ENCODE measurements at regions not wholly inside any gene's neighbourhood (a gene's known extent, or its start where the extent isn't known, plus 50 kb on each side); places are given as distances from the start of the nearest gene placed in this dataset.

GRCh38 chr16:8459085-8459733 lies 131.1 kb downstream of the TMEM114 start:
- Histone ChIP-seq H3K4me3 (no peak overlapping the region), H3K9me3 (replicated peaks in 1 of 3) (no peaks in the 10 kb centered on the region), H3K36me3 (replicated peaks in 1 of 2) (no peaks in the 10 kb centered on the region), H3K27me3 (no peaks in the 10 kb centered on the region), H3K4me1 (replicated peaks in 1 of 2) (no peaks in the 10 kb centered on the region), H3K27ac (no peak overlapping the region)
- intact Hi-C loops (cut with DNase I) = no loop called here
- no peak for TF ChIP-seq CTCF (IDR thresholded peaks at IDR 0.05)
- TF ChIP-seq POLR2A (IDR thresholded peaks at IDR 0.05) = no peak
- 48 to 54% (median 49%) methylated on average over 3 of the region's 3 CpGs for WGBS, 4 donors
- no peak for DNase-seq

- Histone ChIP-seq H3K4me1 (replicated peaks in 1 of 2) (no peaks in the 10 kb centered on the region), H3K9me3 (replicated peaks in 1 of 3) (no peaks in the 10 kb centered on the region), H3K27ac (no peak overlapping the region), H3K27me3 (no peaks in the 10 kb centered on the region), H3K4me3 (no peak overlapping the region), H3K36me3 (replicated peaks in 1 of 2) (no peaks in the 10 kb centered on the region)
- intact Hi-C loops (cut with DNase I) = no loop called here
- 65 to 74% (median 71%) methylated on average over 5 of the region's 5 CpGs for WGBS, 4 donors
- TF ChIP-seq CTCF (IDR thresholded peaks at IDR 0.05) (no peak), POLR2A (IDR thresholded peaks at IDR 0.05) (no peak)
- DNase-seq = no peak
Observed at GRCh38 chr16:8458481-8459046, 131.7 kb downstream of the TMEM114 start.

- H3K9me3 ChIP-seq (replicated peaks in 1 of 3) = no peaks in the 10 kb centered on the region
- no peak overlapping the region for H3K27ac ChIP-seq
- no peaks in the 10 kb centered on the region for H3K27me3 ChIP-seq
- H3K4me1 ChIP-seq (replicated peaks in 1 of 2) = no peaks in the 10 kb centered on the region
- intact Hi-C loops (cut with DNase I) = no loop called here
- TF ChIP-seq CTCF (IDR thresholded peaks at IDR 0.05) (no peak), POLR2A (IDR thresholded peaks at IDR 0.05) (no peak)
- no peak overlapping the region for H3K4me3 ChIP-seq
- H3K36me3 ChIP-seq (replicated peaks in 1 of 2) = no peaks in the 10 kb centered on the region
- 55 to 64% (median 63%) methylated on average over 4 of the region's 4 CpGs for WGBS, 4 donors
- DNase-seq = no peak
Observed at GRCh38 chr16:8453359-8453758, 137.0 kb downstream of the TMEM114 start.

GRCh38 chr16:8452941-8453340 lies 137.4 kb downstream of the TMEM114 start:
- Histone ChIP-seq H3K4me3 (no peak overlapping the region), H3K36me3 (replicated peaks in 1 of 2) (no peaks in the 10 kb centered on the region), H3K27ac (no peak overlapping the region), H3K27me3 (no peaks in the 10 kb centered on the region), H3K4me1 (replicated peaks in 1 of 2) (no peaks in the 10 kb centered on the region), H3K9me3 (replicated peaks in 1 of 3) (no peaks in the 10 kb centered on the region)
- DNase-seq = no peak
- no peak for TF ChIP-seq CTCF (IDR thresholded peaks at IDR 0.05)
- no peak for TF ChIP-seq POLR2A (IDR thresholded peaks at IDR 0.05)
- intact Hi-C loops (cut with DNase I) = no loop called here
- 50 to 61% (median 55%) methylated on average over 3 of the region's 3 CpGs for WGBS, 4 donors

Measured in adrenal gland (tissue), 9 donors.